Activated T-cell treated with anti-CD3 and anti-CD28 coated beads for 48 hours (primary cell): ENCODE measurements at regions not wholly inside any gene's neighbourhood (a gene's known extent, or its start where the extent isn't known, plus 50 kb on each side); places are given as distances from the start of the nearest gene placed in this dataset.

Experiments
- DNase-seq: peaks from one replicate; pipeline ENCODE4 v3.0.0-alpha.2; 2020; ENCODE audit warnings: low read depth

- DNase-seq: no peak
Measured at GRCh38 chr16:50992350-50993032, 158.6 kb downstream of the SALL1 start.

- DNase-seq: no peak
Measured at GRCh38 chr16:50991436-50991835, 159.6 kb downstream of the SALL1 start.

- DNase-seq: no peak
Measured at GRCh38 chr16:50991006-50991405, 160.1 kb downstream of the SALL1 start.

GRCh38 chr16:50989047-50989446 is 162.0 kb downstream of the SALL1 start:
- DNase-seq: no peak

- no peak for DNase-seq
Measured at GRCh38 chr16:50988441-50988840, 162.6 kb downstream of the SALL1 start.

GRCh38 chr16:50986453-50986852 is 164.6 kb downstream of the SALL1 start:
- no peak for DNase-seq

GRCh38 chr16:50985733-50986132 is 165.3 kb downstream of the SALL1 start:
- DNase-seq: no peak

- DNase-seq: no peak
Measured at GRCh38 chr16:50984688-50985087, 166.4 kb downstream of the SALL1 start.

GRCh38 chr16:50982808-50983207 is 168.3 kb downstream of the SALL1 start:
- DNase-seq: no peak

- no peak for DNase-seq
Measured at GRCh38 chr16:50981951-50982350, 169.1 kb downstream of the SALL1 start.

GRCh38 chr16:50980666-50981065 is 170.4 kb downstream of the SALL1 start:
- no peak for DNase-seq

GRCh38 chr16:50979806-50980620 is 171.1 kb downstream of the SALL1 start:
- DNase-seq: no peak

- DNase-seq: no peak
Measured at GRCh38 chr16:50977138-50977537, 173.9 kb downstream of the SALL1 start.

GRCh38 chr16:50974438-50975036 is 176.5 kb downstream of the SALL1 start:
- no peak for DNase-seq

GRCh38 chr16:50972876-50973275 is 178.2 kb downstream of the SALL1 start:
- DNase-seq: no peak

- no peak for DNase-seq
Measured at GRCh38 chr16:50970281-50970680, 180.8 kb downstream of the SALL1 start.

- DNase-seq: no peak
Measured at GRCh38 chr16:50967827-50968612, 183.1 kb downstream of the SALL1 start.

- DNase-seq: no peak
Measured at GRCh38 chr16:50964491-50964890, 186.6 kb downstream of the SALL1 start.

- DNase-seq: no peak
Measured at GRCh38 chr16:50961952-50962351, 189.1 kb downstream of the SALL1 start.

- DNase-seq: no peak
Measured at GRCh38 chr16:50960517-50961202, 190.4 kb downstream of the SALL1 start.

- DNase-seq: no peak
Measured at GRCh38 chr16:50957056-50957455, 194.0 kb downstream of the SALL1 start.

GRCh38 chr16:50956637-50957036 is 194.4 kb downstream of the SALL1 start:
- DNase-seq: no peak
